DOHH2 (cell line): ENCODE measurements at regions not wholly inside any gene's neighbourhood (a gene's known extent, or its start where the extent isn't known, plus 50 kb on each side); places are given as distances from the start of the nearest gene placed in this dataset.

Experiments used
- EZH2phosphoT487 ChIP-seq: fragments of 200-600 bp; sonication (generic); IDR thresholded peaks from 2 replicates; pipeline ENCODE4 v1.6.1; 2017; ENCODE audit warnings: borderline replicate concordance, mild to moderate bottlenecking, antibody characterized with exemption, low read length, moderate library complexity, mixed read lengths
- TF ChIP-seq, protein P1 (sequence below): fragments of 200-600 bp; sonication (generic); IDR thresholded peaks from one replicate; pipeline ENCODE4 v1.5.1; 2014; ENCODE audit warnings: antibody characterized with exemption, mild to moderate bottlenecking, low read depth, low read length; ENCODE audit not compliant: poor library complexity, severe bottlenecking

DNA sequence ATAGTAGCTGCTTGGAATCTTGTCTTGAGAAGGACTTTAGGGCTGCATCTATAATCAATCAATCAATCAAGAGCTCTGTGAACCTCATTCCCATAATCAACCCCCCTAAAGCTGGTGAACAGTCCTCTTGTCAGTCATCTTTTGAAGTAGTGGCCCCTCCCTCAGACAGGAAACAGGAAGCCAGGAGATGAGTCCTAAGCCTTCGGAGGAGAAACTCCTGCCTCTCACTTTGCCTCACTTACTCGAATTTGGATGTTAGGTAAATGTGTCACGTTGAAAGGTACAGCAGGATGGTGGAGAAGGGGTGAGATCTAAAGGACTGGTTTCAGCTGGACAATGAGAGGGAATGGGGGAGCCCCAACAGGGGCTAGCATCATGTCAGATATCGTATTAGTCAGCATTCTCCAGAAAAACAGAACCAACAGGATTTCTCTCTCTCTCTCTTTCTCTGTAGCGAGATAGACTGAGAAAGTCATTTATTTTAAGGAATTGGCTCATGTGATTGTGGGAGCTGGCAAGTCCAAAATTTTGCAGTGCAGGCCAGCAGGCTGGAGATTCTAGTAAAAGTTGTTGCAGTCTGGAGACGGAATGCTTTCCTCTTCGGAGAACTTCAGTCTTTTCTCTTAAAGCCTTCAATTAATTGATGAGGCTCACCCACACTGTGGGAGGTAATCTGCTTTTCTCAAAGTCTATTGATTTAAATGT is 144.4 kb upstream of the PWP1 start:
- TF ChIP-seq, protein P1, sequence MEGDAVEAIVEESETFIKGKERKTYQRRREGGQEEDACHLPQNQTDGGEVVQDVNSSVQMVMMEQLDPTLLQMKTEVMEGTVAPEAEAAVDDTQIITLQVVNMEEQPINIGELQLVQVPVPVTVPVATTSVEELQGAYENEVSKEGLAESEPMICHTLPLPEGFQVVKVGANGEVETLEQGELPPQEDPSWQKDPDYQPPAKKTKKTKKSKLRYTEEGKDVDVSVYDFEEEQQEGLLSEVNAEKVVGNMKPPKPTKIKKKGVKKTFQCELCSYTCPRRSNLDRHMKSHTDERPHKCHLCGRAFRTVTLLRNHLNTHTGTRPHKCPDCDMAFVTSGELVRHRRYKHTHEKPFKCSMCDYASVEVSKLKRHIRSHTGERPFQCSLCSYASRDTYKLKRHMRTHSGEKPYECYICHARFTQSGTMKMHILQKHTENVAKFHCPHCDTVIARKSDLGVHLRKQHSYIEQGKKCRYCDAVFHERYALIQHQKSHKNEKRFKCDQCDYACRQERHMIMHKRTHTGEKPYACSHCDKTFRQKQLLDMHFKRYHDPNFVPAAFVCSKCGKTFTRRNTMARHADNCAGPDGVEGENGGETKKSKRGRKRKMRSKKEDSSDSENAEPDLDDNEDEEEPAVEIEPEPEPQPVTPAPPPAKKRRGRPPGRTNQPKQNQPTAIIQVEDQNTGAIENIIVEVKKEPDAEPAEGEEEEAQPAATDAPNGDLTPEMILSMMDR: no peak
- TF ChIP-seq EZH2phosphoT487: no peak
